ENCODE measurements at regions not wholly inside any gene's neighbourhood (a gene's known extent, or its start where the extent isn't known, plus 50 kb on each side); places are given as distances from the start of the nearest gene placed in this dataset.
A peak's percentile ranks its signal among the peaks of the same experiment; 100 is the strongest.

DNA sequence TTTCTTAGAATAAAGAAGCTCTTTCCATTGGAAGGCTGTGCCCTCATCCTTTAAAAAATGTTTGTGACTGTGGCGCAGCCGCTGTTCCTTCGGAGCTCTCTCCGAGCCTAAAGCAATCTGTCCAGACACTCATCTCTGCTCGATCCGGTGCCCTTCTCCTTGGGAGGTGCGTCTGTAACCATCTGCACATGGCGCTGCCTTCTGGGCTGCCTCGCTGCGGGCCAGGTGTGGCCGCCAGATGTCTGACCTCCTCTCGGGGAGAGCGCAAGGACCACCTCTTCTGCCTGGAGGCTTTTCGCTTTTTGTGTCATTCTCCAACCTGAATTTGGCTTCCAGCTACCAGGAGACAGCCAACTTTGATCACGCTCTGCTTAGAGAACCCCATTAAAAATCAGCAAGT is 153.4 kb upstream of the PTCH1 start:
- DNase-seq (ENCODE audit: low read depth) = no peak

DNA sequence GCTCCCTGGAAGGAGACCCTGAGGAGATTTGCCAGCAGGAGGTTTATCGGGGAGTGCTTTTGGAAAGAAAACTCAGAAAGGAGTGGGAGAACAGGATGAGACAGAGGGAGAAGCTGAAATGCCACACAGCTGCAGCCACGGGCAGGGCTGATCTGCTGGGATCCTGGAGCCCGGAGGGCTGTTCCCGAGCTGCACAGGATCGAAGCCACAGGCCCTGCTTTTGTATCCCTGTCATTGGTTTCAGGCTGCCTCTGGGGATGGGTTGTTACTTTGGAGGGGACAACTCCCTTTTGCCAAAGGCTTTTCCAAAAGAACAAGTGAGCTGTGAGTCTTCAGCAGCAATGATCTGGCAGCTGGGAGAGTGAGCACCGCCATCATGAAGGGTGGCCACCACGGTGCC is 152.5 kb upstream of the PTCH1 start:
- DNase-seq (ENCODE audit: low read depth) = no peak

DNA sequence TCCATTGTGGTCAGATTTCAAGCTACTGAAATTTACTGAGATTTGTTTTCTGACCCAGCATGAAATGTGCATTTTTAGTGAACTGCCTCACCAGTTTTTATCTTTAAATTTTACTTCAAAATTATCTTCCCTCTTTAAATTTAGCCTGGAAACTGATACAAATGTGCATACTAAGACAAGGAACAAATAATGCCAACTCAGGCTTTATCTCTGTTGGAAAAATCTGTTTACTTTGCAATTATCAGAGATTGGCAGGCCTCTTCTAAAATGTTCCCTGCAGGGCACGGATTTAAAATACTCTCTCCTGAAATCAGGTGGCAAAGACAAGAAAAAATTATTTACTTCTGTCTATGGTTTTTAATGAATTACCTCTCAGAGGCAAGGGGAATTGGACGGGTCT is 151.0 kb upstream of the PTCH1 start:
- no peak for DNase-seq (ENCODE audit: low read depth)

DNA sequence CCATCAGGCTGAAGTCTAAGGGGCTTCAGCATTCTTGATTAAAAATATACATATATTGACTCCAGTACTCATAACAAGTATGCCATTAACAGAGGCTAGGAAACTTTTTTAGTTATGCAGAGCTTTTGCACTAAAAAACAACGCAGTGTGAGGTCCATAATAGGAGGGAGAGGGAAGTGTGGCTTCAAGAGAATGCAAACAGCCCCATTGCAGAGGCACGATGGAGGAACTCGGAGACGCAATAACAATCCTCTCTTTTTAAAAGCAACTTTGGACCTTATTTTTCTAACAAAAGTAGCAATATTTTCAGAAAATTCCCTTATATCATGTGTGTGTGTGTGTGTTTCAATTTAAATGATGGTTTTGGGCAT is 150.0 kb upstream of the PTCH1 start:
- no peak for DNase-seq (ENCODE audit: low read depth)

DNA sequence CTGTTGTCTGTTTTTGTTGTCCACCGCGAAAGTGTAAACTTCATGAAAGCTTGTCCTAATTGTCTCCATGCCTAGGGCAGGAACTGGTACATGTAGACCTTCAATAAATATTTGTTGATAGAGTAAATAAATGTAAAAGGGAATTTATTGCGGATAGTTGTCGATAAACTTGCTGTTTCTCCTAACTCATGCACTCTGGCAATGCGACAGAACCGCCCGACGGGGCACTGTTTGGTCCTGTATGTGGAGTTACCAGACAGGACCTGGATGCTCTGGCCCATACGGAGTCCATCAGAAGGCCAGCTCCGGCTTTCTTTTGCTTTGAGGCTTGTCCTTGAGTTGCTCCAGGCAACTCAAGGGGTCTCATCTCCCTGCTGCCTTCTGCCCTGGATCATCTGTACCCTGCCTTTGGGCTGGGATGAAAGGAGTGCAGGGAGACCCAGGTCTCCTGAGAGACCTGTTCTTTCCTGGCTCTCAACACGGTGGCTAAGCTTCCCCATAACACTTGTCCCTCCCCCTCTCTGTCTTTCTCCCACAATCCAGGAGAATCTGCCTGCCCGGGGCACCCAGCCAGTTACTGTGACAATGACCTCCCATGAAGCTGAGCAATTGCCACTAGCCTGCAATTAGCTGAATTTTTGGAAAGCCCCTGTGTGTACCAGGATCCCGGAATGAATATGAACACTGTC is 149.5 kb upstream of the PTCH1 start:
- DNase-seq (ENCODE audit: low read depth) = no peak

DNA sequence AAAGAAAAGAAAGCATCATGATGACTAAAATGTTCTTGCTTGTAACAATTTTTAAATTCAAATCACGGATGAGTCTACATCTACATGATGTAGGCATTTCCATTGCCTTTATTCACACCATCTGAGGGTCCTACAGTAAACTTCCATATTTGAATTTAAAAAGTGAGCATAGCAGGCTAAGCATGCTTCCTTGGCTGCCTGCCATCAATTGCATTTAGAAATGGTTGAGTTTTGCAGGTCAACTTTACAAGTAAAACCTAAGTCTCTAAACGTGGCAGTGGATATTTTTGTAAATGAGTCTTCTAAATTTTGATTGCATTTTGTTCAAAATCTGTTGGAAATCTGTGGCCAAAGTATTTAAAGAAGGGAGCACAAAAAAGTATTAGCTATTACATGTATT is 136.5 kb upstream of the PTCH1 start:
- DNase-seq (ENCODE audit: low read depth) = no peak

DNA sequence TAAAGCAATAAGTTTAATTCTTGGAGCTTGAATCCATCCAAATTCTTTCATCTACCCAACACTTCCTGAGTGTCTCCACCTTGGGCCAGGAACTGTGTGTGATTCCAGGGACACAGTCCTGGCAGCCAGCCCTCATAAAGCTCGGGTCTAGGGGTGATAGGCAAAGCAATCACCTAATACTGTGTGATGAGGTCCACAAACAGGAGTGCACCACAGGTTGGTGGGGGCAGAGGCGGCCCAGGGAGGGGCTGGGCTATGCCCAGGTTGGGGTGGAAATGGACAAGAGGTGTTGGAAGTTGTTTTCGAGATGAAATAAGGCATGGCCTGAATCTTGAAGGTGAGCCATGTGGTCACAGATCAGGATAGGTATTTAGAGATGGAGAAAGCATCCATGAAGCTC is 133.9 kb upstream of the PTCH1 start:
- DNase-seq (ENCODE audit: low read depth) = no peak

DNA sequence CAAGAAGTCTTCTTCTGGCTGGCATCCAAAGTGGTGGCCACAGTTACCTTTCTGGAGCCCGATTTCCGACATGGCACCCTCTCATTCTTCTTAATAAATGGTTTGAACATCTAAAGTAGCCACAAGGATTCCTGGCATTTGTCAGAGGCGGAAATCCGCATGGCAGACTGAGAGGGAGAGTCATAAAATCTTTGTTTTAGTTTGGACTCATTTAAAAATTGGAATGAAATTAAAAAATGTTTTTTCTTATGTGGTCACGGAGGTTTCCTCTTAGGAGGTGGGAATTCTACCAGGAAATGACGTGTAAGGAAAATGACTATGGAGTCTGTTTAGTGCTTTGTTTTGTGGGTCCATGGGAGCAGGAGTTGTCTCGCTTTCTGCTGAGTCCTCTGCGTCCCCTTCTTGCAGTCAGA is 133.0 kb upstream of the PTCH1 start:
- peak; percentile 49 for DNase-seq (ENCODE audit: low read depth)

DNA sequence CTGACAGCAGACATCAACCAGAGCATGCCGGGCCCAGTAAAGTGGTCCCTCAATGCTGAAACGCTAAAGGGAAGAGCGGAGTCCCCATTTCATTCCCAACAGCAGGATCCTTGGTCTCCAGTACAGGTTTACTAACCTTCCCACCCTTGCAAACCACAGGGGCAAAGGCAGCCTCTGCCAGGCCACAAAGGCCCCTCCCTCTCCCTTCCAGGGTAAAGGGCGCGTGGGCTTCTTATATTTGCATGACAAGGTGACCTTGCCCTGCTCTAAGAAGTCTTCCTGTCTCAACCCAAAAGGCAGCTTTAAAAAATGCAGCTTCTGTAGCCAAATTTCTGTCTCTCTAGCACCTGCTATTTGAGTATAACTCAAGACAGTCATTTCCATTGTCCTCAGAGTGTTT is 131.5 kb upstream of the PTCH1 start:
- no peak for DNase-seq (ENCODE audit: low read depth)

DNA sequence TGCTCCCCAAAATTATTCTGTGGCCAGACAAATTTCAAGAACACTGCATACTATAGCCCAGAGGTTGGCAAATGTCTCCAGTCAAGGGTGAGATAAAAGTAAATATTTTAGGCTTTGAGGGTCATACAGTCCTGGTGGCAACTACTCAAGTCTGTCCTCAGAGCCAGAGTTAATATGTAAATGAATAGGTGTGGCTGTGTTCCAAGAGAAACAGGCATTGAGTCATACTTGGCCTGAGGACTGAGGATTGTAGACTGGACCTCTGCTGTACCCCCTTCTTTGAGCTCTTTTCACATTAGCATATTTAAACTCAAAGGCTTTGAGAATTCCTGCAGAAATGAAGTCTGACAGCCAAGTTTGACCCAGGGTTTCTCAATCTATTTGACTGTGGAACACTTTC is 129.2 kb upstream of the PTCH1 start:
- peak; percentile 35 for DNase-seq (ENCODE audit: low read depth)

DNA sequence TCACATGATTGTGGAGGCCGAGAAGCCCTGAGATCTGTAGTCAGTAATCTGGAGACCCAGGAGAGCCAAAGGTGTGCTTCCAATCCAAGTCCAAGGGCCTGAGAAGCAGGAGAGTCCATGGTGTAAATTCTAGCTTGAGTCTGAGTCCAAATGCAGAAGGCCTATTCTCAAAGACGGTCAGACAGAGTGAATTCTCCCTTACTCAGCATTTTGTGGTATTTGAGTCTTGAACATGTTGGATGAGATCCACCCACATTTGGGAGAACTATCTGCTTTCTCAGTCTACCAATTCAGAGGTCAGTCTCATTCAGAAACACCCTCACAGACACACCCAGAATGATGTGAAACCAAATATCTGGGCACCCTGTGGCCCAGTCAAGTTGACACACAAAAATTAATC is 128.8 kb upstream of the PTCH1 start:
- no peak for DNase-seq (ENCODE audit: low read depth)

DNA sequence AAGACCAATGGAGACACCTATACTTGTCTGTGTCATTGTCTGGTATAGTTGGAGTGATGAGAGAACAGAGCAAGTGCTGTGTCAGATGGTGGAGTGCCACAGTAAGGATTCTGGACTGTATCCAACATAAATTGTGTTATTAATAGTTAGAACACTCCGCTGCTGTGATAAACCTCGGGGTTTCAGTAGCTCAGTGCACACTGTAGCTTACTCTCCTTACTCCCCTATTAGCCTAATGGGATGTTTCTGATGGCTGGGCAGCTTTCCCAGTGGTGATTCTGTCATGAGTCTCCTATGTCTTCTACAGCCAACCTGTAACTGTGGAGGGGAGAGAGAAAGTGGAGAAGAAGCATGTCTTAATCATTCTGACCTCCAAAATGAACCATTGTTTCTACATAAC is 127.6 kb upstream of the PTCH1 start:
- no peak for DNase-seq (ENCODE audit: low read depth)

DNA sequence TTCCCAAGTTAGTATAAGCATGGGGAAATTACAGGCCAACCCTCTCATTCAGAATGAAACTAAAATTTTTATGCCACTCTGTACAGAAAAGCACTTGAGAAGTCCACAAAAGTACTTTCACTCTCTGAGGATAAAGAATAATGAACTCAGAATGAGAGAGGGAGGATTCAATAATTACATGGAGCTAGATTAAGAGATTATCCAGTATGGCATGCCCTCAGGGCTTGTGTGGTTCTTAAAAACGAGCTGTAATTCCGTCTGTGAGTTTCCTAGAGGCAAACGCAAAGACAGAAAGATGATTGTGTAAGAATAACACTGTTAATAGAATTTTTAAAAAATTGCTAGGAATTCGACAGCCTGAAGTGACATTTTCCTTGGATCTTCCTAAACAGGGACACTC is 126.8 kb upstream of the PTCH1 start:
- DNase-seq (ENCODE audit: low read depth) = no peak

DNA sequence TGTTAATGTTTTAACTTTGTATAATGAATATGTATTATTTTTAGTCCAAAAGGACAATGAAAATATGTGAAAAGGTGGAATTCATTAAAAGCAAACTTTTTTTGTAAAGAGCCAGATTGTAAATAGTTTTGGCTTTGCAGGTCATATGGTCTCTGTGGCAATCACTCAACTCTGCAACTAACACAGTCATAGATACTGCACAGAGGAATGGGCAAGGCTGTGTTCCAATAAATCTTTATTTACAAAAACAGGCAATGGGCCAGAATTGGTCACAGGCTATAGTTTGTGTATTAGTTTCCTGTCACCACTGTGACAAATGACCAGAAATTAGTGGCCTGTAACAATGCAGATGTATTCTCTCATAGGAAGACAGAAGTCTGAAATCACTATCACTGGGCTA is 125.4 kb upstream of the PTCH1 start:
- no peak for DNase-seq (ENCODE audit: low read depth)

DNA sequence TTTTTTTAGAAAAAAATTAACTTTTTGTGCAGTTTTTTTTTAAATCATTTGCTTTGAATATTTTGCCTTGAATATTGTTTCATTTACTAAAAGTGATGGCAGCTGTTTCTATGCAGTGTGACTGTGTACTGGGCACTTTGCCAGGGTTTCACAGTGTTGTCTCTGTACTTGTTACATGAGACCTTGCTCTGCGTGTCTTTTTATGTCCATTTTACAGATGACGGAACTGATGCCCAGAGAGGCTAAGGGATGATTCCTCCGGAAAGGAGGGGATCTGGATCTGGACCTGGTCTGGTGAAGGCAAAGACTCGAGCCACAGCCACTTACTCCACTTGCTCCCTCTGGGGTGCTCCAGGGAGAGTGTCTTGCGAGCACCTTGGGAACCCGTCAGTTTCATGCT is 124.8 kb upstream of the PTCH1 start:
- DNase-seq (ENCODE audit: low read depth) = peak; percentile 34

DNA sequence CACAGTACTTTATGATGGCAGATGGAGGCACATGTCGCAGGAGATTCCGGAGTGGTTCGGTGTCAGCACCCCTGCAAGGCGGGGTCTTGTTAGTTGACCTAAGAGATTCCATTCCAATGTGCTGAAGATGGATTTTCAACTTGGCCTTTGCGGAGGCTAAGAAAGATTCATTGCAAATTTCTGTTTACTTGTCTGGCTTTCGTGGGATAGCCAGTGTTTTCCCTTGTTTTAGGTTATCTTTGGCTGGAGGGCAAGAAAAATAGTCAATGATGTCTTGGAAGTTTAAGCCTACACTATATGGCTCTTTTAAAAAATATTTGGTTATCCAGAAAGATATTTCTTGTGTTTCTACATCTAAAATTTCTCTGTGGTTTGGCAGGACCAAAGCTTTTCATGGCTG is 123.6 kb upstream of the PTCH1 start:
- no peak for DNase-seq (ENCODE audit: low read depth)

DNA sequence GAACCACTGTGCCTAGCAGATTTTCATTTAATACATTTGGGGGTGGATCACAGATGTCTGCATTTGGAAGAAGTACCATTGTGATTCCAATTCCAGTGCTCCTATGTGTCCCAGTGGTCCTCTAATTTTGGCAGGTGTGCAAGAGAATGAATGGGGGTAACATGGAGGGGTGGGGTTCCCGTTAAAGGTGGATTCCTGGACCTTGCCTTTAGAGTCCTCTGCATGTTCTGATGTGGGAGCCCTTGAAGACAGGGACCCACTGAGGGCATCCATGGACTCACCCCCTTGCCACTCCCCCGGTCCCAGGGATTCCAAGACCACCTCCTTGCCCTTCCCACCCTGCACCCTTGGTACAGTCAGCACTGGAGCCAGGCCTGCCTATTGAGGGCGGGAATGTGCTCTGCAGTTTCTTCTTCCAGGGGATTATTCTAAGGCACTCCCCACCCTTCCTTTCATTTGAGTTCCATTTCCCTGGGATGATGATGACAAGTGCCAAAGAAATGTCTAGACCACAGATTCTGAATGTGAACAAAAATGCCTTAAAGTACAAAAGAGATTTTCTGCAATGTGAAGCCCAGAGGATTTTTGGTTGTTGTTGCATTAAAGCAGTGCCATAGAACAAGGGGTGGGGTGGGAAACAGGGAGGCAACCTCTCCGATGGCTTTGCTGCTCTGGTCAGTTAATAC is 119.4 kb upstream of the PTCH1 start:
- no peak for DNase-seq (ENCODE audit: low read depth)

DNA sequence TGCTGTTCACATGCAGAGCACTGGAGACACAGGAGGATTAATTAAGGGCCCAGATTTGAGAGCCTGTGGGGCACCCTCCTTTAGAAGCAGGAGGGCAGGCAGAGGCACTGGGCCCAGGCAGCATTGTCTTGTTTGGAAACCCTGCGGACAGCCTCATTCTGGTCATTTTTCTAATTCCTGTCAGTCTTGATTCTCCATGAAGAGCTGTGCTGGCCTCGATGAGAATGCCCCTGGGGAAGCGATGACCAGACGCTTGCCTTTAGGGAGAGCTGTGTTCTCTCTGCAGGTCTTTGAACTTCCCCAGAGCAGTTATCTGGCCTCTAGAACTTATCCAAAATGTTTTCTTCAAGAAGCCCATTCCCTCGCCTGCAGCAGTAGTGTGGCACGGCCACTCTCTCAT is 117.8 kb upstream of the PTCH1 start:
- no peak for DNase-seq (ENCODE audit: low read depth)

DNA sequence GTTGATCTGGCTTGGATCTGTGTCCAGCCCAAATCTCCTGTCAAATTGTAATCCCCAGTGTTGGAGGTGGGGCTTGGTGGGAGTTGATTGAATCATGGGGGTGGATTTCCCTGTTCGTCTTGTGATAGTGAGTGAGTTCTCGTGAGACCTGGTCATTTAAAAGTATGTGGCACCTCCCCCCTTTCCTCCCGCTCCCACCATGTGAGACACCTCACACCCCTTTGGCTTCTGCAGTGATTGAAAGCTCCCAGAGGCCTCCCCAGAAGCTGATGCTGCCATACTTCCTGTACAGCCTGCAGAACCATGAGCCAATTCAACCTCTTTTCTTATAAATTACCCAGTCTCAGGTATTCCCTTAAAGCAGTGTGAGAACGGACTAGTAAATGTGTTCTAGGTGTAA is 117.3 kb upstream of the PTCH1 start:
- DNase-seq (ENCODE audit: low read depth) = no peak

DNA sequence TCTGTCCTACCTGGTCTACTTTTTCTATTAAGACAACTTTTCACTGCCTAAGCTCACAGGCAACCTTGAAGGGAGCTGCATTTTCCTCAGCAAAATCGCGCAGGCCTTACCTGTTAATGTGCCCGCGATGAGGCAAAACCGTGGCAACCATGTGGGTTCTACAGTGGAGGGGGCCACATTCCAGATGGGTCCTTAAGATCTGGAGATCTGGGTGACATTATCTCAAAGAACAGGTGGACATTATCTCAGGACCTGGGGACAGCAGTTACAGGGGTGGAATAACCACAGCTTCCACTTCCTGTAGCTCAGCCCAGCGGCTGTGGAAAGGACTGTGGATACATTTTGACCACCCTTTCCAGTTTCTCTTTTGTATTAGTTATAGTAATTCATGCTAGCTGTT is 112.8 kb upstream of the PTCH1 start:
- DNase-seq (ENCODE audit: low read depth) = no peak

DNA sequence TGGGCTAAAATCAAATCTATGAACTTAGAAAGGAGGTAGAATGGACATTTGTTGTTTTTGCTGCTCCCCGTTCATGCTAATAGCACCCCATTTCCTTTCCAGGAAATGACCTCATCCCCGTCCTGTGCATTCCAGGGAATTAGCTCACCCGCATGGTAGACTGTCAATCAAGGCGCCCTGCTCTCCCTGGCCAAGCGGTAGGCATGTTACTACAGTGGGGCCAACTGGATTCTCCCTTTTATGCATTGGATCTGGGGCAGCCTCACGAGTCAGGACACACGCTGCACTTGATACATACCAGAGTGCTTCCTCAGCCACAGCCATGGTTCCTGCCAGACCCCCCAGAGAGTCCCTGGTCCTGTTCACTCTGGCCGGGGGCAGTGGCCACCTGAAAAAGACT is 111.0 kb upstream of the PTCH1 start:
- peak; percentile 65 for DNase-seq (ENCODE audit: low read depth)

DNA sequence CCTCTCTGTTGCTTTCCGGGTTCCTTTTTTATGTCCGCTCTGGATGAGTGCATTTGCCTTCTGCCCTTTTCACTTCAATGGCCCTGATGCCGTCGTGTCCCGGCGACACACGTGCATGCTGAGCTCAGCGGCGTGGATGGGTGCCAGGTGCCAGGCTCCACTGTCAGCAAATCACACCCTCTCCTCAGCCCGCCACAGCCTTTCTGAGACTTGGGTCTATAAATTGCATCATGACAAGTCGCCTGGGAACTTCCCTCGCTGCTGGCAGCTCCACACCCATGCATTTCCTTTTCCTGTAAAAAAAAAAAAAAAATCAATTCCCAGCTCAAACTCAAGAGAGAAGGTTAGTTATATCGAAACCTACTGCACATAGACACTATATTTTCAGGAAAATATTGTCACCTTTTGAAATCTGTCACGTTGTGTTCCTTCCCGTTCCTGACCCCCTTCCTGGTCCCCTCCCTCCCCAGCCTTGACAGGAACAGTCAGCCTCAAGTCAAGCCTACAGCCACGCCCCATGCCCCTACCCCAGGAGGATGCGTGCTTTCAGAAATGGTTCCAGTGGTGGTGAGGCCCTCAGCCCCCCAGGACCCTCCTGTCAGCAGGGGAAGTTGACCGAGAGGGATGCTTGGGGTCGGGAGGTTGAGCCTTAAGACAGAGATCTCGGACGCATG is 110.3 kb upstream of the PTCH1 start:
- DNase-seq (ENCODE audit: low read depth) = peak; percentile 60

DNA sequence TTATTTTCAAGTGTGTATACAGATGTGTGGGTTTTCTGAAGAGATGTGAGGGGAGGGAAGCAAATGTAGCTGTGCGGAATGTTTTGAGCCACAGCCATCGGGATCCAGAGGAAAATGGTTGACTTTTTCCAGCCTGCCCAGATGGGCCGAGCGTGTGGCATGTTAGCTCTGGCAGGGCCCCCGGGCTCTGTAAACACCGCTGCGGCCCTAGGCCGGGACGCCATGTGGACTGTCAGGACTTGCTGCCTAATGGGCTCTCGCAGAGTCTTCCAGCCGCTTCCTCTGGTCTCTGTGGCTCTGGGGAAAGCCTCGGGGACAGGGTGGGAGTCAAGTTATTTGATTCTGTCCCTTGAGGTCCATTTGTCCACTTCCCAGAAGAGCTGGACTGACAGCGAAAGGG is 109.6 kb upstream of the PTCH1 start:
- no peak for DNase-seq (ENCODE audit: low read depth)

DNA sequence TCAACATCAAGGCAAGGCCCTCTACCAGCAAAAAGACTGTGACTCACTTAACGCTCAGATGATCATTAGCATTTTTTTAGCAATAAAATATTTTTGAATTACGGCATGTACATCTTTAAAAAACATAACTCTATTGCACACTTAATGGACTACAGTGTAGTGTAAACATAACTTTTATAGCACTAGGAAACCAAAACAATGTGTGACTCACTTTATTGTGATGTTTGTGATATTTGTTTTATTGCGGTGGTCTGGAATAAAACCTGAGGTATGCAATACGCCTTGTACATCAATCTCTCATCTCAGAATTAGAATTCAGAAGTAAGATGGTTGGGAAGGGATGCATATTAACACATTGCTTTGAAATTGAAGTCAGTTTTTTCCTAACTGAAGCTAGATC is 106.9 kb upstream of the PTCH1 start:
- DNase-seq (ENCODE audit: low read depth) = no peak

All from Daoy (cell line).